Lower leg skin (tissue), 4 donors: ENCODE measurements at regions not wholly inside any gene's neighbourhood (a gene's known extent, or its start where the extent isn't known, plus 50 kb on each side); places are given as distances from the start of the nearest gene placed in this dataset.

ENCODE experiments used
- DNase-seq, 2 donors: peaks; one replicate each; pipeline ENCODE4 v3.0.0-alpha.2; 2019; ENCODE audit warnings: low spot score in 2 of 2
- H3K4me3 ChIP-seq: fragments of 200-600 bp; sonication (generic); 2 replicates; pipeline ENCODE4 v1.5.1; 2017; ENCODE audit warnings: mild to moderate bottlenecking, low read depth; ENCODE audit not compliant: poor library complexity, severe bottlenecking
- POLR2A ChIP-seq, 2 donors: fragments of 450-650 bp; IDR thresholded peaks; one replicate each; pipeline ENCODE4 v1.6.1; 2016 to 2017; ENCODE audit warnings: antibody characterized with exemption in 2 of 2, mild to moderate bottlenecking in 1 of 2, moderate library complexity in 1 of 2
- WGBS, 2 donors: methylation state at CpG; one replicate each; pipeline ENCODE4 v1.1.5; 2018; 5-methylcytosine and 5-hydroxymethylcytosine counted together
- intact Hi-C: fragments of 100-400 bp; cut with DNase I; formaldehyde crosslinking; loops from one replicate; pipeline ENCODE4 v1.15.0; 2023; ENCODE audit warnings: low total_unique reads
- TF ChIP-seq, protein P1 (sequence below), 3 donors: fragments of 450-650 bp; IDR thresholded peaks; one replicate each; pipeline ENCODE4 v1.5.1; 2016; ENCODE audit warnings: antibody characterized with exemption in 3 of 3, mild to moderate bottlenecking in 3 of 3, moderate library complexity in 2 of 3

DNA sequence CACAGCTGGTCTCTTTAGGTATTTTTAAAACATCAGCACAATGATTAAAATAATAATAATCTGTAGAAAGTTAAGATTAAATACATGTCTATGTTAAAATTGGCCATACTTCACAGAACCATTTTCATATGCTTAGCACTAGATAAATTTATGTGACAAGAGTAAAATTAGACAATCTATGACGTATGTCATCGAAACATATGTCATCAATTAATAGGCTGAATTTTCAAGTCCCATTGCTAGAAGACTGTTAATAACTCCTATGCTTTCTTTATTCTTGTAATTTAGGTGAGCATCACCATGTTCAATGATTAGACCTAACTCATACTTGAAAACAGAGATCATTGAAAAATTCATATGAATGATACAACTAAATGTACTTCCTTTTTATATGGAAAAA, 593.3 kb upstream of the KCNMB2 start:
- TF ChIP-seq, protein P1, sequence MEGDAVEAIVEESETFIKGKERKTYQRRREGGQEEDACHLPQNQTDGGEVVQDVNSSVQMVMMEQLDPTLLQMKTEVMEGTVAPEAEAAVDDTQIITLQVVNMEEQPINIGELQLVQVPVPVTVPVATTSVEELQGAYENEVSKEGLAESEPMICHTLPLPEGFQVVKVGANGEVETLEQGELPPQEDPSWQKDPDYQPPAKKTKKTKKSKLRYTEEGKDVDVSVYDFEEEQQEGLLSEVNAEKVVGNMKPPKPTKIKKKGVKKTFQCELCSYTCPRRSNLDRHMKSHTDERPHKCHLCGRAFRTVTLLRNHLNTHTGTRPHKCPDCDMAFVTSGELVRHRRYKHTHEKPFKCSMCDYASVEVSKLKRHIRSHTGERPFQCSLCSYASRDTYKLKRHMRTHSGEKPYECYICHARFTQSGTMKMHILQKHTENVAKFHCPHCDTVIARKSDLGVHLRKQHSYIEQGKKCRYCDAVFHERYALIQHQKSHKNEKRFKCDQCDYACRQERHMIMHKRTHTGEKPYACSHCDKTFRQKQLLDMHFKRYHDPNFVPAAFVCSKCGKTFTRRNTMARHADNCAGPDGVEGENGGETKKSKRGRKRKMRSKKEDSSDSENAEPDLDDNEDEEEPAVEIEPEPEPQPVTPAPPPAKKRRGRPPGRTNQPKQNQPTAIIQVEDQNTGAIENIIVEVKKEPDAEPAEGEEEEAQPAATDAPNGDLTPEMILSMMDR (IDR thresholded peaks at IDR 0.05), result no peak
- TF ChIP-seq POLR2A (IDR thresholded peaks at IDR 0.05), result no peak
- intact Hi-C loops, result no loop called here
- WGBS, 2 donors, result 88 to 89% methylated on average over 2 of the region's 2 CpGs
- H3K4me3 ChIP-seq, result no peak overlapping the region
- DNase-seq, result no peak

DNA sequence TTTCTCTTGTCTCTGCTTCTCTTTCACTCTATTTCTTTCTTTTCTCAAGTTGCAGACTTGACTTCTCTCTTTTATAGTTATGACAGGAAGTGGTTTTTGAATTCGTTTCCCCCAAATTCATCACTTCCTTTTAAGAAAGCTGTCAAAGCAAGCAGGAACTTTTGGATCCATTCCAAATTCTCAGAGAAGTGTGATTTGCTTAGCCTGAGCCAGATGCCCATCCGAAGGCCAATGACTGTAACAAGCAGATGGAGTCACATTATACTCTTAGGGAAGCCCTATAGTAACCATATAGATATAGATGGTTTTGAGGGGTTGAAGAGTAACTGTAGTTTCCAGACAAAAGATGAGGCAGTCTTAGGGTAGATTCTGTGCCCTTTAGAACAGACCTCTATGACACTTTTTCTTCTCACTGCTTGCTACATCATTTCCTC, 592.0 kb upstream of the KCNMB2 start:
- no peak for DNase-seq
- TF ChIP-seq POLR2A (IDR thresholded peaks at IDR 0.05), result no peak
- TF ChIP-seq, protein P1 (IDR thresholded peaks at IDR 0.05), result no peak
- 68 to 72% methylated on average over 2 of the region's 2 CpGs for WGBS, 2 donors
- intact Hi-C loops, result no loop called here
- H3K4me3 ChIP-seq, result no peak overlapping the region

DNA sequence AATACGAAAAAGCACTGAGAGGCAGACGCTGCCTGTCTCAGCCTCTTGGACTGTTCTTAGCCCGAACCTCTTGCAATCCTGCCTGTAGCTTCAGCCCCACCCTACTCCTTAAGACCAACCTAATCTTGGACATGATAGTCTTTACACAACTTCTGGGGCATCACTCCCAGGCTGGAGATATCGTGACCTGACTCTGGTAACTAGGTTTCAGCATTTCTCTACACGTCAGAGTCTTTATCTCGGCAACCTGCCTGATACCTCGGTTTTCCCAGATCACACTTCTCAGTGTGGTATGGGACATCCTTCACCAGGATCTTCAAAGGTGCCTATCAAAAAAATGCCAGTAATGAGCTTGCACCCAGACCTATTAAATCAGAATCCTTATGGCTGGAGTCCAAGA, 590.2 kb upstream of the KCNMB2 start:
- intact Hi-C loops, result no loop called here
- H3K4me3 ChIP-seq, result no peak overlapping the region
- TF ChIP-seq, protein P1 (IDR thresholded peaks at IDR 0.05), result no peak
- no peak for TF ChIP-seq POLR2A (IDR thresholded peaks at IDR 0.05)
- no peak for DNase-seq
- 84 to 93% methylated on average over 7 of the region's 7 CpGs for WGBS, 2 donors

DNA sequence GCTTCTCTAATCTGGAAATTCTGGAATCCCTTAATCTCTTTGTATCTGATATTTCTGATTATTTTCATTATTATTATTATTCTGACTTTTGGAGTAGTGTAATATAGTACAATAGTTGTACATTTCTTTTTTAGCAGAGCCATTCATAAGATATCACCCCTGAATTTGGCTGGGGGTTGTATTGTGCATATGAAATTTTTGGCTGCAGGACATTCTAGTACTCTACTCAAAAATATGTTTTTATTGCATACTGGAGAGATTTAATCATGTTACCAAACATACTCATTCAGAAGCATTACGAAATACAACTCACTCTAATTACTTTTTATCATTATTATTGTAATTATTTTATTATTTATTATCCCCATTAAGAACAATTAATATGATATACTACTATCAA, 589.7 kb upstream of the KCNMB2 start:
- intact Hi-C loops, result no loop called here
- WGBS, 2 donors, result 39 to 46% methylated on average over 1 of the region's 1 CpG

DNA sequence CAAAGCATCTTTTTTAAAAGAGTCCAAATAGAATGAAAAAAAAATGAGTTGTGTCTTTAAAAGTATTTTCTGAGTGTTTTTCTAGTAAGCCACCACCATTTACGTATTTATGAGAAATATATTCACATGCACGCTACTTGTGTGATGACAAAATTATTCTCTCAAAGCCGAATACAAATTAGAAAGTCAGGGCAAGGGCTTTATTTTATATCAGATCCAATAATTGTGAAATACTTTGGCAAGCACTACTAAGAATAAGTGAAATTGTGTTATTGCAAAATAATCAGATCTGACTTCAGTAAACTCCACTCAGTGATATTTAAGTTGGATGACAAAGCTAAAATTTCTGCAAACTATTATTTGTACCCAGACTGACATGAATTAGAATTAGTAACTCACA, 589.3 kb upstream of the KCNMB2 start:
- no peak for DNase-seq
- intact Hi-C loops, result no loop called here
- TF ChIP-seq POLR2A (IDR thresholded peaks at IDR 0.05), result no peak
- TF ChIP-seq, protein P1 (IDR thresholded peaks at IDR 0.05), result no peak
- no peak overlapping the region for H3K4me3 ChIP-seq
- WGBS, 2 donors, result 27 to 28% methylated on average over 3 of the region's 3 CpGs

More for the DNA sequence above, 589.7 kb upstream of the KCNMB2 start:
- DNase-seq, result no peak
- no peak overlapping the region for H3K4me3 ChIP-seq
- no peak for TF ChIP-seq POLR2A (IDR thresholded peaks at IDR 0.05)
- TF ChIP-seq, protein P1 (IDR thresholded peaks at IDR 0.05), result no peak

DNA sequence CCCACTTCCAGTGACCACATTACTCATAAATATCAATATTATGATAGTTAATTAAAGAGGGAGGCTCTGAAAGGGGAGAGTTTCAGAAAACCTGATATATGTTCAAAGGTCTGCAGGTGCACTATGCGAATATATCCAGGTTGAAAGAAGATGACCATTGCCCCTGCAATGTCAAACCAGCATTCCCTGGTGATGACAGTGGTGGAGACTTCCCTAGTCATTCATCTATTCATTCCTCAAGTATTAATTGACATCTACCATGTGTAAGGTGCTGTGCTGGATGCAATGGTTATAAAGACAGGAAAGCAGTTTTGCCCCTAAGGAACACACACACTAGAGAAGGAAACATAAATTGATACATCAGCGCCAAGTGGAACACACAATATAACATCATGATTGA, 588.3 kb upstream of the KCNMB2 start:
- intact Hi-C loops, result no loop called here
- TF ChIP-seq, protein P1 (IDR thresholded peaks at IDR 0.05), result no peak
- no peak for TF ChIP-seq POLR2A (IDR thresholded peaks at IDR 0.05)
- WGBS, 2 donors, result 97 to 98% methylated on average over 2 of the region's 2 CpGs

More for the DNA sequence above, 588.3 kb upstream of the KCNMB2 start:
- no peak overlapping the region for H3K4me3 ChIP-seq
- DNase-seq, result no peak
